ENCODE measurements at regions not wholly inside any gene's neighbourhood (a gene's known extent, or its start where the extent isn't known, plus 50 kb on each side); places are given as distances from the start of the nearest gene placed in this dataset.
A peak's percentile ranks its signal among the peaks of the same experiment; 100 is the strongest.

- no peak for DNase-seq (ENCODE audit: insufficient read length, low spot score)
- no peak for FAIRE-seq
- no peak for TF ChIP-seq POLR2A (IDR thresholded peaks at IDR 0.05; ENCODE audit: low read depth, low read length)
Measured at GRCh38 chr6:23348185-23348584, 777.8 kb upstream of the NRSN1 start.

- no peak for TF ChIP-seq POLR2A (IDR thresholded peaks at IDR 0.05; ENCODE audit: low read depth, low read length)
- DNase-seq (ENCODE audit: insufficient read length, low spot score) = peak; percentile 20
- peak; percentile 96 for FAIRE-seq
Measured at GRCh38 chr6:23349521-23350147, 776.4 kb upstream of the NRSN1 start.

- no peak for DNase-seq (ENCODE audit: insufficient read length, low spot score)
- peak; percentile 52 for FAIRE-seq
- no peak for TF ChIP-seq POLR2A (IDR thresholded peaks at IDR 0.05; ENCODE audit: low read depth, low read length)
Measured at GRCh38 chr6:23350752-23351453, 775.1 kb upstream of the NRSN1 start.

- no peak for FAIRE-seq
- no peak for TF ChIP-seq POLR2A (IDR thresholded peaks at IDR 0.05; ENCODE audit: low read depth, low read length)
Measured at GRCh38 chr6:23354004-23354403, 772.0 kb upstream of the NRSN1 start.

GRCh38 chr6:23357185-23357766 is 768.7 kb upstream of the NRSN1 start:
- FAIRE-seq (no peak), DNase-seq (ENCODE audit: insufficient read length, low spot score) (no peak)

More at GRCh38 chr6:23354004-23354403, 772.0 kb upstream of the NRSN1 start:
- no peak for DNase-seq (ENCODE audit: insufficient read length, low spot score)

GRCh38 chr6:23365732-23366131 is 760.3 kb upstream of the NRSN1 start:
- no peak for TF ChIP-seq POLR2A (IDR thresholded peaks at IDR 0.05; ENCODE audit: low read depth, low read length)
- DNase-seq (ENCODE audit: insufficient read length, low spot score) = no peak
- no peak for FAIRE-seq

More at GRCh38 chr6:23357185-23357766, 768.7 kb upstream of the NRSN1 start:
- TF ChIP-seq POLR2A (IDR thresholded peaks at IDR 0.05; ENCODE audit: low read depth, low read length) = no peak

- TF ChIP-seq POLR2A (IDR thresholded peaks at IDR 0.05; ENCODE audit: low read depth, low read length) = no peak
- DNase-seq (ENCODE audit: insufficient read length, low spot score) (no peak), FAIRE-seq (no peak)
Measured at GRCh38 chr6:23367311-23367710, 758.7 kb upstream of the NRSN1 start.

- TF ChIP-seq POLR2A (IDR thresholded peaks at IDR 0.05; ENCODE audit: low read depth, low read length) = no peak
- no peak for FAIRE-seq
- DNase-seq (ENCODE audit: insufficient read length, low spot score) = no peak
Measured at GRCh38 chr6:23368557-23368956, 757.5 kb upstream of the NRSN1 start.

- FAIRE-seq (no peak), DNase-seq (ENCODE audit: insufficient read length, low spot score) (no peak)
- no peak for TF ChIP-seq POLR2A (IDR thresholded peaks at IDR 0.05; ENCODE audit: low read depth, low read length)
Measured at GRCh38 chr6:23370051-23370450, 756.0 kb upstream of the NRSN1 start.

GRCh38 chr6:23371132-23371915 is 754.7 kb upstream of the NRSN1 start:
- no peak for TF ChIP-seq POLR2A (IDR thresholded peaks at IDR 0.05; ENCODE audit: low read depth, low read length)
- no peak for FAIRE-seq
- no peak for DNase-seq (ENCODE audit: insufficient read length, low spot score)

- no peak for DNase-seq (ENCODE audit: insufficient read length, low spot score)
- no peak for FAIRE-seq
- TF ChIP-seq POLR2A (IDR thresholded peaks at IDR 0.05; ENCODE audit: low read depth, low read length) = no peak
Measured at GRCh38 chr6:23377830-23378229, 748.2 kb upstream of the NRSN1 start.

- FAIRE-seq (no peak), DNase-seq (ENCODE audit: insufficient read length, low spot score) (no peak)
- TF ChIP-seq POLR2A (IDR thresholded peaks at IDR 0.05; ENCODE audit: low read depth, low read length) = no peak
Measured at GRCh38 chr6:23380465-23380864, 745.5 kb upstream of the NRSN1 start.

- DNase-seq (ENCODE audit: insufficient read length, low spot score) (no peak), FAIRE-seq (no peak)
- TF ChIP-seq POLR2A (IDR thresholded peaks at IDR 0.05; ENCODE audit: low read depth, low read length) = no peak
Measured at GRCh38 chr6:23388086-23388783, 737.8 kb upstream of the NRSN1 start.
